GM23338 (cell line): ENCODE measurements at regions not wholly inside any gene's neighbourhood (a gene's known extent, or its start where the extent isn't known, plus 50 kb on each side); places are given as distances from the start of the nearest gene placed in this dataset.

ENCODE experiments used
- ATAC-seq: fragments of 200-7000 bp; cut with Tn5 transposase; 3 replicates; pipeline ENCODE4 v1.9.1; 2020
- DNase-seq: peaks from one replicate; pipeline ENCODE4 v3.0.0-alpha.2; 2015; ENCODE audit warnings: low spot score
- H2AFZ ChIP-seq: fragments of 200-600 bp; sonication (generic); 2 replicates; pipeline ENCODE4 v1.8.0; 2016; ENCODE audit warnings: antibody characterized with exemption, mild to moderate bottlenecking, moderate library complexity
- H3F3A ChIP-seq: fragments of 200-600 bp; sonication (generic); replicated peaks from 2 replicates; pipeline ENCODE4 v1.8.0; 2017; ENCODE audit warnings: antibody characterized with exemption, mixed run types, low read depth
- H3K27ac ChIP-seq: fragments of 200-600 bp; sonication (generic); 2 replicates; pipeline ENCODE4 v1.6.1; 2016; ENCODE audit warnings: low read depth
- H3K27me3 ChIP-seq: fragments of 200-600 bp; sonication (generic); 2 replicates; pipeline ENCODE4 v1.8.0; 2016; ENCODE audit warnings: mild to moderate bottlenecking, mixed run types, moderate library complexity; ENCODE audit not compliant: insufficient read depth
- H3K36me3 ChIP-seq: fragments of 200-600 bp; sonication (generic); 2 replicates; pipeline ENCODE4 v1.8.0; 2016; ENCODE audit warnings: mild to moderate bottlenecking; ENCODE audit not compliant: insufficient read depth
- H3K4me1 ChIP-seq: fragments of 200-600 bp; sonication (generic); 2 replicates; pipeline ENCODE4 v1.8.0; 2016; ENCODE audit warnings: mild to moderate bottlenecking, moderate library complexity; ENCODE audit not compliant: insufficient read depth
- H3K4me2 ChIP-seq: fragments of 200-600 bp; sonication (generic); 2 replicates; pipeline ENCODE4 v1.7.1; 2017; ENCODE audit warnings: mixed run types
- H3K4me3 ChIP-seq: fragments of 200-600 bp; sonication (generic); 2 replicates; pipeline ENCODE4 v1.6.1; 2016; ENCODE audit warnings: mixed run types
- H3K79me2 ChIP-seq: fragments of 200-600 bp; sonication (generic); replicated peaks from 2 replicates; pipeline ENCODE4 v1.8.0; 2017; ENCODE audit warnings: mild to moderate bottlenecking; ENCODE audit not compliant: insufficient read depth
- H3K9me2 ChIP-seq: fragments of 200-600 bp; sonication (generic); 2 replicates; pipeline ENCODE4 v1.8.0; 2017; ENCODE audit not compliant: insufficient read depth
- H4K20me1 ChIP-seq: fragments of 200-600 bp; sonication (generic); replicated peaks from 2 replicates; pipeline ENCODE4 v1.8.0; 2017; ENCODE audit warnings: mild to moderate bottlenecking; ENCODE audit not compliant: insufficient read depth
- H3K27ac Mint-ChIP-seq: 2 replicates; pipeline ENCODE4 v1.8.0; 2020; ENCODE audit warnings: inconsistent platforms, mild to moderate bottlenecking, moderate library complexity, mixed read lengths
- H3K27me3 Mint-ChIP-seq: 3 replicates; pipeline ENCODE4 v1.8.0; 2022; ENCODE audit warnings: low read depth, mild to moderate bottlenecking, moderate library complexity, mixed read lengths, inconsistent platforms; ENCODE audit not compliant: insufficient read depth, poor library complexity
- H3K36me3 Mint-ChIP-seq: 3 replicates; pipeline ENCODE4 v1.8.0; 2021; ENCODE audit warnings: low read depth, mild to moderate bottlenecking, inconsistent platforms, moderate library complexity, mixed read lengths
- H3K4me1 Mint-ChIP-seq: 3 replicates; pipeline ENCODE4 v1.8.0; 2020; ENCODE audit warnings: mild to moderate bottlenecking, inconsistent platforms, mixed read lengths
- H3K4me3 Mint-ChIP-seq: 3 replicates; pipeline ENCODE4 v1.8.0; 2021; ENCODE audit warnings: moderate library complexity, mild to moderate bottlenecking, inconsistent platforms, mixed read lengths
- H3K9me3 Mint-ChIP-seq: 3 replicates; pipeline ENCODE4 v1.8.0; 2020; ENCODE audit warnings: moderate library complexity, mild to moderate bottlenecking, inconsistent platforms, mixed read lengths
- CREB1 ChIP-seq: fragments of 250-450 bp; sonication (Bioruptor Pico); IDR thresholded peaks from 2 replicates; pipeline ENCODE4 v1.5.0; 2020; ENCODE audit warnings: low read depth, mild to moderate bottlenecking, moderate library complexity
- ETS1 ChIP-seq: IDR thresholded peaks from 2 replicates; pipeline ENCODE4 v1.6.1; 2016; ENCODE audit warnings: antibody characterized with exemption
- EZH2 ChIP-seq: fragments of 200-600 bp; sonication (generic); IDR thresholded peaks from one replicate; pipeline ENCODE4 v1.8.0; 2017; ENCODE audit warnings: antibody characterized with exemption, mild to moderate bottlenecking, low read depth; ENCODE audit not compliant: unreplicated experiment
- EZH2phosphoT487 ChIP-seq: fragments of 200-600 bp; sonication (generic); IDR thresholded peaks from one replicate; pipeline ENCODE4 v1.8.1; 2018; ENCODE audit warnings: antibody characterized with exemption; ENCODE audit not compliant: unreplicated experiment
- JUNB ChIP-seq: IDR thresholded peaks from one replicate; pipeline ENCODE4 v1.6.1; 2016; ENCODE audit warnings: antibody characterized with exemption; ENCODE audit not compliant: unreplicated experiment
- NANOG ChIP-seq: IDR thresholded peaks from 2 replicates; pipeline ENCODE4 v1.6.1; 2016; ENCODE audit warnings: antibody characterized with exemption, borderline replicate concordance
- POLR2AphosphoS5 ChIP-seq: IDR thresholded peaks from 2 replicates; pipeline ENCODE4 v1.6.1; 2016; ENCODE audit warnings: antibody characterized with exemption, low read depth
- REST ChIP-seq: IDR thresholded peaks from one replicate; pipeline ENCODE4 v1.6.1; 2018; ENCODE audit warnings: antibody characterized with exemption; ENCODE audit not compliant: unreplicated experiment
- STAT1 ChIP-seq: IDR thresholded peaks from one replicate; pipeline ENCODE4 v1.6.1; 2016; ENCODE audit warnings: antibody characterized with exemption; ENCODE audit not compliant: unreplicated experiment
- ZNF114 ChIP-seq: fragments of 250-450 bp; sonication (Bioruptor Pico); IDR thresholded peaks from 2 replicates; pipeline ENCODE4 v1.5.0; 2020; ENCODE audit warnings: mild to moderate bottlenecking, moderate library complexity
- ZNF331 ChIP-seq: fragments of 250-450 bp; sonication (Bioruptor Pico); IDR thresholded peaks from 2 replicates; pipeline ENCODE4 v1.5.0; 2020; ENCODE audit warnings: low read depth, mild to moderate bottlenecking, moderate library complexity
- ZNF462 ChIP-seq: fragments of 250-450 bp; sonication (Bioruptor Pico); IDR thresholded peaks from 2 replicates; pipeline ENCODE4 v1.5.0; 2020; ENCODE audit warnings: mild to moderate bottlenecking, moderate library complexity

GRCh38 chr4:82099928-82100579, 273.7 kb downstream of the HNRNPD start:
- H3K4me2 ChIP-seq, result no peak overlapping the region
- no peak overlapping the region for H3K4me3 ChIP-seq
- Mint-ChIP-seq H3K27me3 (no peaks in the 10 kb centered on the region), H3K27ac (no peak overlapping the region), H3K4me1 (0 out of 3 replicates have a peak, but pooled peaks cover 2% of the 10 kb centered on the region), H3K4me3 (no peak overlapping the region), H3K36me3 (no peaks in the 10 kb centered on the region), H3K9me3 (no peaks in the 10 kb centered on the region; the same call in 2 of the 3 replicates)
- ATAC-seq (no peak), DNase-seq (no peak)
- TF ChIP-seq ETS1, result no peak
- no peak for TF ChIP-seq ZNF331 (CRISPR knock-in tag)
- H3K36me3 ChIP-seq, result no peaks in the 10 kb centered on the region
- H3K79me2 ChIP-seq, result no peaks in the 10 kb centered on the region
- no peak overlapping the region for H3K27ac ChIP-seq
- H3K9me2 ChIP-seq, result no peaks in the 10 kb centered on the region
- no peak overlapping the region for H2AFZ ChIP-seq
- no peaks in the 10 kb centered on the region for H4K20me1 ChIP-seq
- H3F3A ChIP-seq, result no peaks in the 10 kb centered on the region
- H3K27me3 ChIP-seq, result no peaks in the 10 kb centered on the region
- no peaks in the 10 kb centered on the region; the same call in 1 of the 2 replicates for H3K4me1 ChIP-seq

- Histone ChIP-seq H3K36me3 (no peaks in the 10 kb centered on the region), H3K27ac (no peak overlapping the region), H3K79me2 (no peaks in the 10 kb centered on the region), H3K4me3 (no peak overlapping the region), H3K4me1 (no peaks in the 10 kb centered on the region), H3K9me2 (no peaks in the 10 kb centered on the region), H3F3A (no peaks in the 10 kb centered on the region), H2AFZ (no peak overlapping the region; the same call in 1 of the 2 replicates), H3K4me2 (no peak overlapping the region), H3K27me3 (no peaks in the 10 kb centered on the region), H4K20me1 (no peaks in the 10 kb centered on the region)
- Mint-ChIP-seq H3K27ac (no peak overlapping the region), H3K36me3 (no peaks in the 10 kb centered on the region), H3K9me3 (no peaks in the 10 kb centered on the region), H3K27me3 (no peaks in the 10 kb centered on the region), H3K4me1 (no peaks in the 10 kb centered on the region), H3K4me3 (no peak overlapping the region)
- no peak for DNase-seq
- ATAC-seq, result no peak
- TF ChIP-seq JUNB, result no peak
- no peak for TF ChIP-seq STAT1
- TF ChIP-seq NANOG, result no peak
- TF ChIP-seq EZH2, result no peak
- no peak for TF ChIP-seq ZNF462 (CRISPR knock-in tag)
- no peak for TF ChIP-seq REST
- no peak for TF ChIP-seq POLR2AphosphoS5
- TF ChIP-seq EZH2phosphoT487, result no peak
- TF ChIP-seq ZNF114 (CRISPR knock-in tag), result no peak
- TF ChIP-seq CREB1 (CRISPR knock-in tag), result no peak
These were observed 276.3 kb downstream of the HNRNPD start for GRCh38 chr4:82097504-82097903.
